ENCODE measurements at regions not wholly inside any gene's neighbourhood (a gene's known extent, or its start where the extent isn't known, plus 50 kb on each side); places are given as distances from the start of the nearest gene placed in this dataset.

GRCh38 chr6:88482465-88482864 is 316.3 kb upstream of the CNR1 start:
- ATAC-seq (no peak), DNase-seq (no peak)
- Histone ChIP-seq H3K4me3 (no peak overlapping the region), H3K4me1 (ENCODE audit: low read depth) (no peaks in the 10 kb centered on the region), H3K36me3 (ENCODE audit: low read depth) (no peaks in the 10 kb centered on the region), H3K9me3 (no peaks in the 10 kb centered on the region)
- intact Hi-C loops (cut with DNase I, micrococcal nuclease), result no loop called here
- TF ChIP-seq CTCF (IDR thresholded peaks at IDR 0.05), result no peak

GRCh38 chr6:88481519-88481918 is 315.4 kb upstream of the CNR1 start:
- no peaks in the 10 kb centered on the region for H3K4me1 ChIP-seq (ENCODE audit: low read depth)
- H3K9me3 ChIP-seq, result no peaks in the 10 kb centered on the region
- intact Hi-C loops (cut with DNase I, micrococcal nuclease), result no loop called here
- H3K4me3 ChIP-seq, result no peak overlapping the region
- no peak for TF ChIP-seq CTCF (IDR thresholded peaks at IDR 0.05)
- H3K36me3 ChIP-seq (ENCODE audit: low read depth), result no peaks in the 10 kb centered on the region
- ATAC-seq (no peak), DNase-seq (no peak)

DNA sequence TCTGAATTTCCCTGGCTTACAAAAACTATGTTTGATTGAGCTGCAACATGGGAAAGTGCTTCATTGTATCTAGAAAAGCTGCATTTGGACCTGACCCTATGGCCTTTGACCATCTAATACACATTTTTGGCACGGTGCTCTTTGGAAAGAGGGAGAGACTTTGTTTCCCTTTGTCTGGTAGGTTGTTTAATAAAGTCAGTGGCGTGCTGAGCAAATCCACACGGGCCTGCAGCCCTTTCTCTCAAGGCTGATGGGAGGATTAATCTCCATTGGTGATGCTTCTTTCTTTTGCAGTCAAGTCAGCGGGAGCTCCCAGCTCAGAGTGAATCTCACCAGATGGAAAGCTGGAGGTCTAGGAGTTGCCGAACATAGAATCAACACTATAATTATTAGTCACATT is 314.7 kb upstream of the CNR1 start:
- ATAC-seq (no peak), DNase-seq (no peak)
- intact Hi-C loops (cut with DNase I, micrococcal nuclease), result no loop called here
- no peaks in the 10 kb centered on the region for H3K4me1 ChIP-seq (ENCODE audit: low read depth)
- no peaks in the 10 kb centered on the region for H3K36me3 ChIP-seq (ENCODE audit: low read depth)
- no peaks in the 10 kb centered on the region for H3K9me3 ChIP-seq
- no peak for TF ChIP-seq CTCF (IDR thresholded peaks at IDR 0.05)
- H3K4me3 ChIP-seq, result no peak overlapping the region

- H3K4me3 ChIP-seq, result no peak overlapping the region
- H3K4me1 ChIP-seq (ENCODE audit: low read depth), result no peaks in the 10 kb centered on the region
- TF ChIP-seq CTCF (IDR thresholded peaks at IDR 0.05), result no peak
- DNase-seq, result no peak
- no peaks in the 10 kb centered on the region for H3K9me3 ChIP-seq
- no peak for ATAC-seq
- H3K36me3 ChIP-seq (ENCODE audit: low read depth), result no peaks in the 10 kb centered on the region
- intact Hi-C loops (cut with DNase I, micrococcal nuclease), result no loop called here
Measured at GRCh38 chr6:88477413-88477812, 311.3 kb upstream of the CNR1 start.

DNA sequence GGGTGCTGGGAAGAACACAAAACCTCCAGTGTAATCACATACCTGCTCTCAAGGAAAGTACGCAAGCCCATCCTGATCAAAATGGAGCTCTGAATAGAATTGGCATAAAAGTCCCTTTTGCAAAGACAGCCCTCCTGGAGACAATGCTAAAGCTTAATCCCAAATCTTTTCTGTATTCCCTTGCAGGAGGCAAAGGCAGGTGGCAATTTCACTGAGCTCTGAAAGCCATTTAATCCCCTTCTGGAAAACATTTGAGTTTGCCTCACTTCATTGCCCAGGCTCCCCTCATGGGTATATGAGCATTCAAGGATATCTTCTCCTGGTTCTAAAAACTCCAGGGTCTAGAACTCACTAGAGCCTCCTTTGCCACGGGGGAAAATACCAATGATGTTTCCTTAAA is 310.2 kb upstream of the CNR1 start:
- H3K36me3 ChIP-seq (ENCODE audit: low read depth), result no peaks in the 10 kb centered on the region
- no peaks in the 10 kb centered on the region for H3K9me3 ChIP-seq
- H3K4me3 ChIP-seq, result no peak overlapping the region
- DNase-seq (no peak), ATAC-seq (no peak)
- intact Hi-C loops (cut with DNase I, micrococcal nuclease), result no loop called here
- H3K4me1 ChIP-seq (ENCODE audit: low read depth), result no peaks in the 10 kb centered on the region
- no peak for TF ChIP-seq CTCF (IDR thresholded peaks at IDR 0.05)

DNA sequence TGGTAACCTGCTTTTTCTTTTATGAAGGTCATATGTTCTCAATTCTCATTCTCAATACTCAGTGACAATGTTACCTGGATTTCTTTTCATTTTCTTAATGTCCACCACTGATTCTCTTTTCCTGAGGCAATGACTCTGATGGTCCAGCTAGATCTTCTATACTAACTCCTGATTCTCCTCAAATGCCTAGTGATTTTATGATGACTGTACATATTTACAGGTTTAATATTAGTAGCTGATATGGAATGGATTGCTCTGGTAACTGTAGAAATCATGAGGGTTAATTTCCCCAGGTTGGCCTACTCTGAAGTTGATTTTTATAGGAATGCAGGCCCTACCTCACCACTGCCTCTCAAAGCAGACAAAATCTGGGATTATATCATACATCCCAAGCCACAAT is 308.6 kb upstream of the CNR1 start:
- intact Hi-C loops (cut with DNase I, micrococcal nuclease), result no loop called here
- DNase-seq (no peak), ATAC-seq (no peak)
- H3K4me1 ChIP-seq (ENCODE audit: low read depth), result no peaks in the 10 kb centered on the region
- H3K36me3 ChIP-seq (ENCODE audit: low read depth), result no peaks in the 10 kb centered on the region
- TF ChIP-seq CTCF (IDR thresholded peaks at IDR 0.05), result no peak
- H3K4me3 ChIP-seq, result no peak overlapping the region
- H3K9me3 ChIP-seq, result no peaks in the 10 kb centered on the region
